H9 (cell line): ENCODE measurements at regions not wholly inside any gene's neighbourhood (a gene's known extent, or its start where the extent isn't known, plus 50 kb on each side); places are given as distances from the start of the nearest gene placed in this dataset.

ENCODE experiments used
- DNase-seq: peaks from one replicate; pipeline ENCODE4 v3.0.0-alpha.2; 2017
- H2AFZ ChIP-seq: one replicate; pipeline ENCODE4 v1.6.1; 2013; ENCODE audit warnings: mild to moderate bottlenecking, low read length, control low read depth, moderate library complexity
- H2AK5ac ChIP-seq: 2 replicates; pipeline ENCODE4 v1.6.1; 2013; ENCODE audit warnings: low read length, control low read depth, mixed read lengths; ENCODE audit not compliant: insufficient read length
- H2BK120ac ChIP-seq: one replicate; pipeline ENCODE4 v1.6.1; 2013; ENCODE audit warnings: low read depth, mild to moderate bottlenecking, low read length, control low read depth, inconsistent platforms; ENCODE audit not compliant: poor library complexity, severe bottlenecking
- H2BK12ac ChIP-seq: 2 replicates; pipeline ENCODE4 v1.6.1; 2013; ENCODE audit warnings: low read length, control low read depth, mixed read lengths, low read depth; ENCODE audit not compliant: insufficient read length
- H2BK15ac ChIP-seq: 2 replicates; pipeline ENCODE4 v1.6.1; 2013; ENCODE audit warnings: low read depth, low read length, control low read depth
- H2BK20ac ChIP-seq: one replicate; pipeline ENCODE4 v1.6.1; 2013; ENCODE audit warnings: low read depth, mild to moderate bottlenecking, low read length, control low read depth, inconsistent platforms; ENCODE audit not compliant: poor library complexity, severe bottlenecking
- H2BK5ac ChIP-seq: 2 replicates; pipeline ENCODE4 v1.6.1; 2013; ENCODE audit warnings: low read length, control low read depth, mixed read lengths; ENCODE audit not compliant: insufficient read length
- H3K14ac ChIP-seq: 2 replicates; pipeline ENCODE4 v1.6.1; 2013; ENCODE audit warnings: low read length, control low read depth; ENCODE audit not compliant: insufficient read depth
- H3K18ac ChIP-seq: 2 replicates; pipeline ENCODE4 v1.6.1; 2013; ENCODE audit warnings: low read depth, mild to moderate bottlenecking, mixed read lengths, low read length, control low read depth; ENCODE audit not compliant: insufficient read length
- H3K23ac ChIP-seq: 2 replicates; pipeline ENCODE4 v1.6.1; 2013; ENCODE audit warnings: low read length, control low read depth, mixed read lengths, low read depth; ENCODE audit not compliant: insufficient read length
- H3K23me2 ChIP-seq: 2 replicates; pipeline ENCODE4 v1.6.1; 2013; ENCODE audit warnings: low read depth, mild to moderate bottlenecking, mixed read lengths, low read length, control low read depth; ENCODE audit not compliant: insufficient read length, poor library complexity, severe bottlenecking
- H3K27ac ChIP-seq: 2 replicates; pipeline ENCODE4 v1.5.1; 2013; ENCODE audit warnings: low read length, control low read depth, mixed read lengths, low read depth; ENCODE audit not compliant: insufficient read length
- H3K27me3 ChIP-seq: 2 replicates; pipeline ENCODE4 v1.6.1; 2013; ENCODE audit warnings: low read length, control low read depth, inconsistent platforms; ENCODE audit not compliant: insufficient read depth
- H3K4ac ChIP-seq: 2 replicates; pipeline ENCODE4 v1.6.1; 2013; ENCODE audit warnings: low read depth, mild to moderate bottlenecking, control low read depth, inconsistent platforms, low read length, moderate library complexity
- H3K4me1 ChIP-seq: 2 replicates; pipeline ENCODE4 v1.6.1; 2013; ENCODE audit warnings: low read length, control low read depth, inconsistent platforms; ENCODE audit not compliant: insufficient read depth
- H3K4me2 ChIP-seq: 2 replicates; pipeline ENCODE4 v1.6.1; 2013; ENCODE audit warnings: low read length, control low read depth, mixed read lengths; ENCODE audit not compliant: insufficient read length, insufficient read depth
- H3K56ac ChIP-seq: 2 replicates; pipeline ENCODE4 v1.6.1; 2013; ENCODE audit warnings: low read depth, mild to moderate bottlenecking, mixed read lengths, low read length, control low read depth; ENCODE audit not compliant: insufficient read length
- H3K79me1 ChIP-seq: 2 replicates; pipeline ENCODE4 v1.6.1; 2013; ENCODE audit warnings: low read depth, mild to moderate bottlenecking, moderate library complexity, low read length, control low read depth, inconsistent platforms; ENCODE audit not compliant: insufficient read depth, poor library complexity, severe bottlenecking
- H3K79me2 ChIP-seq: 2 replicates; pipeline ENCODE4 v1.6.1; 2013; ENCODE audit warnings: low read length, control low read depth, inconsistent platforms; ENCODE audit not compliant: insufficient read depth
- H3K9ac ChIP-seq: 2 replicates; pipeline ENCODE4 v1.6.1; 2013; ENCODE audit warnings: low read length, control low read depth, mixed read lengths; ENCODE audit not compliant: insufficient read length; ENCODE audit errors: extremely low read depth
- H3K9me3 ChIP-seq: one replicate; pipeline ENCODE4 v1.6.1; 2013; ENCODE audit warnings: low read depth, low read length, inconsistent platforms; ENCODE audit not compliant: control insufficient read depth
- H3T11ph ChIP-seq: one replicate; pipeline ENCODE4 v1.6.1; 2013; ENCODE audit warnings: mild to moderate bottlenecking, low read length, control low read depth, inconsistent platforms
- H4K20me1 ChIP-seq: one replicate; pipeline ENCODE4 v1.6.1; 2013; ENCODE audit not compliant: control insufficient read depth, insufficient read length, insufficient read depth
- H4K5ac ChIP-seq: 2 replicates; pipeline ENCODE4 v1.6.1; 2013; ENCODE audit warnings: low read depth, mild to moderate bottlenecking, mixed read lengths, low read length, control low read depth; ENCODE audit not compliant: insufficient read length
- H4K8ac ChIP-seq: replicated peaks from 2 replicates; pipeline ENCODE4 v1.6.1; 2013; ENCODE audit warnings: low read length, control low read depth, mixed read lengths, low read depth; ENCODE audit not compliant: insufficient read length
- H4K91ac ChIP-seq: 2 replicates; pipeline ENCODE4 v1.6.1; 2013; ENCODE audit warnings: low read depth, mild to moderate bottlenecking, moderate library complexity, mixed read lengths, low read length, control low read depth; ENCODE audit not compliant: insufficient read length
- H3K27ac Mint-ChIP-seq, 3 experiments: 2 replicates in 2 of 3; 3 replicates in 1 of 3; pipeline ENCODE4 v1.8.0; 2020 to 2021; ENCODE audit warnings: mixed read lengths in 3 of 3, mild to moderate bottlenecking in 1 of 3, moderate library complexity in 1 of 3
- H3K27me3 Mint-ChIP-seq: 2 replicates; pipeline ENCODE4 v1.8.0; 2021; ENCODE audit warnings: low read depth, mild to moderate bottlenecking, moderate library complexity, mixed read lengths
- H3K36me3 Mint-ChIP-seq, 3 experiments: 2 replicates in 2 of 3; 3 replicates in 1 of 3; pipeline ENCODE4 v1.8.0; 2020 to 2021; ENCODE audit warnings: low read depth in 3 of 3, mixed read lengths in 3 of 3; ENCODE audit not compliant: insufficient read depth in 1 of 3
- H3K4me1 Mint-ChIP-seq, 2 experiments: 2 replicates each; pipeline ENCODE4 v1.8.0; 2020; ENCODE audit warnings: mixed read lengths in 2 of 2
- H3K4me3 Mint-ChIP-seq, 2 experiments: 2 replicates in 1 of 2; 3 replicates in 1 of 2; pipeline ENCODE4 v1.8.0; 2020 to 2021; ENCODE audit warnings: mild to moderate bottlenecking in 2 of 2, mixed read lengths in 2 of 2, moderate library complexity in 1 of 2
- H3K9me3 Mint-ChIP-seq, 2 experiments: 2 replicates in 1 of 2; 3 replicates in 1 of 2; pipeline ENCODE4 v1.8.0; 2020; ENCODE audit warnings: mild to moderate bottlenecking in 2 of 2, mixed read lengths in 2 of 2, moderate library complexity in 1 of 2
- CTCF ChIP-seq: fragments of 200-600 bp; sonication (generic); conservative IDR thresholded peaks from 3 replicates; pipeline ENCODE4 v1.8.0; 2021; ENCODE audit warnings: antibody characterized with exemption, mild to moderate bottlenecking
- WGBS: extraction: QIAGEN DNeasy Blood & Tissue Kit; methylation state at CpG from one replicate; pipeline ENCODE4 v1.1.7; 2013; ENCODE audit warnings: missing lambda C conversion rate, low lambda C conversion rate, mixed read lengths; ENCODE audit not compliant: insufficient read length; ENCODE audit errors: extremely low coverage; 5-methylcytosine and 5-hydroxymethylcytosine counted together

- no peak for DNase-seq
- Histone ChIP-seq H3K9ac (no peak overlapping the region), H2BK5ac (no peak overlapping the region), H3K14ac (no peak overlapping the region), H3K4ac (no peak overlapping the region), H3K27ac (no peak overlapping the region), H3K79me2 (no peaks in the 10 kb centered on the region), H3K79me1 (no peaks in the 10 kb centered on the region), H3K23ac (no peak overlapping the region), H3K18ac (no peak overlapping the region), H3K56ac (no peak overlapping the region), H2AK5ac (no peak overlapping the region), H4K20me1 (no peaks in the 10 kb centered on the region), H2BK120ac (no peak overlapping the region), H2BK15ac (no peak overlapping the region), H2BK20ac (no peak overlapping the region), H4K5ac (no peak overlapping the region), H2BK12ac (no peak overlapping the region), H3K23me2 (no peaks in the 10 kb centered on the region), H3T11ph (no peak overlapping the region), H4K8ac (no peak overlapping the region), H3K9me3 (no peaks in the 10 kb centered on the region), H4K91ac (no peak overlapping the region), H3K4me1 (no peaks in the 10 kb centered on the region), H3K27me3 (no peaks in the 10 kb centered on the region), H2AFZ (no peak overlapping the region), H3K4me2 (no peak overlapping the region)
- no peaks in the 10 kb centered on the region for H3K27me3 Mint-ChIP-seq
- peak overlapping the region in 1 of 3 experiments; percentile 35; a peak in 1 of 7 replicates for H3K27ac Mint-ChIP-seq
- WGBS: no CpG with 5 or more reads among the region's 5 CpGs
- TF ChIP-seq CTCF: no peak
- H3K4me3 Mint-ChIP-seq: no peak overlapping the region
- no peaks in the 10 kb centered on the region; a peak in 1 of 7 replicates for H3K36me3 Mint-ChIP-seq
- H3K9me3 Mint-ChIP-seq: no peaks in the 10 kb centered on the region
- no peaks in the 10 kb centered on the region for H3K4me1 Mint-ChIP-seq
Observed at GRCh38 chr1:221066351-221067001, 187.2 kb downstream of the HLX start.
